ENCODE measurements at regions not wholly inside any gene's neighbourhood (a gene's known extent, or its start where the extent isn't known, plus 50 kb on each side); places are given as distances from the start of the nearest gene placed in this dataset.

DNA sequence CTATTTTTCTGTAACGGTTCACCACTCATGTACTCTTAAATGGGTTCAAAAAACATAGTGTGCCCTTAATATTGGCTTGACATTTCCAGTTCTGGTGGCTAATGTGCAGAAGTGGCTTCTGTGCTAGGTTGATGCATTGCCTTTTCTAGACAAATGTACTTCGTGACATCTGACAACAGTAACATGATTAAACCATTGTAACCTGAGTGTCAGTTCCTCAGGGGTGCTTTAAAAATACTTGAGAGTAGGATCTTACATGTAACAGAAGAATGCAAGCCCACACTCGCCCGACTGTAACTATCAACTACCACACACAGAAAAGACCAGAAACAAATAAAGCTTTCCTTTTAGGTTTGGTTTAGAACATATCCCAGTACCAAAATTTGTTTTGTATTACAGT, 393.4 kb upstream of the NFE2L3 start:
- no peak overlapping the region for H3K4me3 ChIP-seq (replicated peaks in 1 of 3)
- intact Hi-C loops (cut with DNase I), result no loop called here
- H3K27me3 ChIP-seq, result no peaks in the 10 kb centered on the region
- TF ChIP-seq, protein P1, sequence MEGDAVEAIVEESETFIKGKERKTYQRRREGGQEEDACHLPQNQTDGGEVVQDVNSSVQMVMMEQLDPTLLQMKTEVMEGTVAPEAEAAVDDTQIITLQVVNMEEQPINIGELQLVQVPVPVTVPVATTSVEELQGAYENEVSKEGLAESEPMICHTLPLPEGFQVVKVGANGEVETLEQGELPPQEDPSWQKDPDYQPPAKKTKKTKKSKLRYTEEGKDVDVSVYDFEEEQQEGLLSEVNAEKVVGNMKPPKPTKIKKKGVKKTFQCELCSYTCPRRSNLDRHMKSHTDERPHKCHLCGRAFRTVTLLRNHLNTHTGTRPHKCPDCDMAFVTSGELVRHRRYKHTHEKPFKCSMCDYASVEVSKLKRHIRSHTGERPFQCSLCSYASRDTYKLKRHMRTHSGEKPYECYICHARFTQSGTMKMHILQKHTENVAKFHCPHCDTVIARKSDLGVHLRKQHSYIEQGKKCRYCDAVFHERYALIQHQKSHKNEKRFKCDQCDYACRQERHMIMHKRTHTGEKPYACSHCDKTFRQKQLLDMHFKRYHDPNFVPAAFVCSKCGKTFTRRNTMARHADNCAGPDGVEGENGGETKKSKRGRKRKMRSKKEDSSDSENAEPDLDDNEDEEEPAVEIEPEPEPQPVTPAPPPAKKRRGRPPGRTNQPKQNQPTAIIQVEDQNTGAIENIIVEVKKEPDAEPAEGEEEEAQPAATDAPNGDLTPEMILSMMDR (IDR thresholded peaks at IDR 0.05), result no peak
- no peak for TF ChIP-seq POLR2A (IDR thresholded peaks at IDR 0.05)
- no peak overlapping the region for H3K27ac ChIP-seq
- H3K36me3 ChIP-seq, result no peaks in the 10 kb centered on the region
- H3K4me1 ChIP-seq, result peaks cover 15 to 19% of the 10 kb centered on the region in 2 donors
- WGBS, 2 donors, result 76 to 85% methylated on average over 4 of the region's 4 CpGs
- H3K9me3 ChIP-seq, result no peaks in the 10 kb centered on the region
- DNase-seq, result no peak

DNA sequence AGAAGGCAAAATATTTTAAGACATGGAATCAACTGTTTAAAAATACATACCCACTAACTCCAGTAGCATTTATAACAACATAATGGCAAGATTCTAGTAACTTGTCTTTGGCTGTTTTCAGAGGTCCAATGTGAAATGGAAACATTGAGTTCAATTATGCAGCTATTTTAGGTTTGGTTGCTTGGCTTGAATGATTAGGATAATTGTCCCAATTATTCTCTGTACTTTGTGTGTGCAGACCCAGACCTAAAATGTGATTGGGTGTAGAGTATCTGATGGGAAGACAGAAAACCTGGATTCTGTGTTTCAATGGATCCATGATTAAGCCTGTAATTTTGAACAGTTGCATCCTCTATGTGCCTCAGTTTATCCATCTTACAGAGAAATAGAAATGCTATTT, 392.7 kb upstream of the NFE2L3 start:
- intact Hi-C loops (cut with DNase I), result no loop called here
- Histone ChIP-seq H3K4me3 (replicated peaks in 1 of 3) (no peak overlapping the region), H3K36me3 (no peaks in the 10 kb centered on the region), H3K9me3 (no peaks in the 10 kb centered on the region), H3K27ac (no peak overlapping the region), H3K4me1 (peaks cover 14 to 15% of the 10 kb centered on the region in 2 donors), H3K27me3 (no peaks in the 10 kb centered on the region)
- TF ChIP-seq, protein P1 (IDR thresholded peaks at IDR 0.05), result no peak
- no peak for DNase-seq

DNA sequence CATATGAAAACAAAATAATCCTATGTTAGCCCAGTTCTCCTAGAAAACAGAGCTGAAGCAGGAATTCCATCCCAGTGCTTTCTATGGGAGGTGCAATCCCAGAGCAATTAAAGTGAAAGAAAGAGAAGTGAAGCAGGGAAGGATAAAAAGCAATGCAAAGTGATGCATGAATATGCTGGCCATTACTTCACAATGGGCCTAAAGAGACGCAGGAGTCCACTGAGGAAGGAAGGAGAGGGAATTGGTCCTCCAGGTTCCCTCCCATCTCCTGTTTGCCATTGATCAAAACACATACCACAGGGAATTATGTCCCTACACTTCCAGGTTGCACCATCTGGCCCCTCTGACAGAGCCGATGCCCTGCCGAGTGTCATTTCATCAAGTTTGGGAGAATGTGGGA, 392.2 kb upstream of the NFE2L3 start:
- intact Hi-C loops (cut with DNase I), result no loop called here
- Histone ChIP-seq H3K36me3 (no peaks in the 10 kb centered on the region), H3K27ac (no peak overlapping the region), H3K9me3 (no peaks in the 10 kb centered on the region), H3K27me3 (no peaks in the 10 kb centered on the region), H3K4me1 (peaks cover 14 to 15% of the 10 kb centered on the region in 2 donors), H3K4me3 (replicated peaks in 1 of 3) (no peak overlapping the region)
- WGBS, 2 donors, result 86 to 94% methylated on average over 3 of the region's 3 CpGs
- DNase-seq, result no peak
- TF ChIP-seq, protein P1 (IDR thresholded peaks at IDR 0.05), result no peak
- no peak for TF ChIP-seq POLR2A (IDR thresholded peaks at IDR 0.05)

DNA sequence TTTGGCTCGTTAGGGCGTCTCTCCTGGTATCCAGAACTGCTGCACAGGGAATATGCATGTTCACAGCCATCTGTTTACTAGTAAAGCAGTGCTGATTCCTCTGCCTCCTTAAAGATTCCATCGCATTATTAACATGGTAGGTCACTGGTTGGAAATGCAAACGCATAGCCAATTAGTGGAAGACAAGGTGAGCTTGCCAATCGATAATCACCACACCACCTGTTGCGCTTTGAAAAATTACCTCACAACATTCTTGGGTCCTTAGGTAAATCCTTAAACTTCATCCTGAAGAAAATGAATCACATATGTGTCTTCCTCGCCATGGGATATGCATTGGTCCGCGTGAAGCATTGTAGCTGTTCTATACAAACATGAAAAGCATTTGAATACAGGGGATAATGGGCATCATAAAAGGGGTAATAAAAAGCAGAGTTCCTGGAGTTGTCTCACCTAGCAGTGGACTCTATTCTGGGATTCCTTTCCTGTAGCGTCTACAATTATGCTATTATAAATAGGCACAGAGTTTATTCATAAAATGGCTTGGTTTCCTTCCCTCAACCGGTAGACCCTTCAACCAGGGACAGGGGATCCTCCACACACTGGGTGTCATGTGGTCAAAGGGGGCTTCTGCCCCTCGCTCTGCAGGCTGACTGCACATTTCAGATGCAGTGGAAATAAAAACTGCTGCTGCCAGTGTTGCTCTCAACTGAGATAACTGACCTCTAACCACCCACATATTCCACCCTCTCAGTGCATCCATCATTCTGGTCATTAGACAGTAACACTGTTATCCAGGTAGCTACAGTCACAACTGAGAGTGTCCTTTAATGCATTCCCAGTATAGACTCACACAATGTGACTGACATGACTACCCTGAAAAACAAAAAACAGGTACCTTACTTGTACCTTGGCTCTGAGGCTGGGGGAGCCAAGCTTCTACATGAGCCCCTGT, 389.2 kb upstream of the NFE2L3 start:
- intact Hi-C loops (cut with DNase I), result no loop called here
- TF ChIP-seq, protein P1 (IDR thresholded peaks at IDR 0.05), result no peak
- TF ChIP-seq POLR2A (IDR thresholded peaks at IDR 0.05), result no peak
- no peaks in the 10 kb centered on the region for H3K36me3 ChIP-seq
- H3K27ac ChIP-seq, result no peak overlapping the region
- H3K9me3 ChIP-seq, result no peaks in the 10 kb centered on the region
- no peak for DNase-seq
- H3K4me3 ChIP-seq (replicated peaks in 1 of 3), result no peak overlapping the region
- H3K27me3 ChIP-seq, result no peaks in the 10 kb centered on the region
- peaks cover 5 to 9% of the 10 kb centered on the region in 2 donors for H3K4me1 ChIP-seq
- 88 to 92% methylated on average over 12 of the region's 12 CpGs for WGBS, 2 donors

DNA sequence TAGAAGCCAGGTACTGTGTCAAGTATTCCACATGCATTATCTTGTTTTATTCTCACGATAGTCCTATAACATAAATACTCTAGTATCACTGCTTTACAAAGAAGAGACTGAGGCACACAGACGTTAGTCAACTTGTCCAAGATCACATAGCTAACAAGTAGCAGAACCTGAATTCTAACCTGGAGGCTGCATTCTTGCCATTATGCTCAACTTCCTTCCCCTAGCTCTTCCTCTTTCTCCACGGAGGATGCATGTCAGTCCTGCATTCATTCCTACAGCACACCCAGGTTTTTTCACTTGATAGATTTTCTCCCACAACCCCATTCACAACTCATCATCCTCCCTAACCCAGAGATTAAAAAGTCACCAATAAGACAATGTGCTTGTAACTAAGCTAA, 388.5 kb upstream of the NFE2L3 start:
- intact Hi-C loops (cut with DNase I), result no loop called here
- Histone ChIP-seq H3K36me3 (no peaks in the 10 kb centered on the region), H3K4me1 (peaks cover 3 to 7% of the 10 kb centered on the region in 2 donors), H3K27ac (no peak overlapping the region), H3K4me3 (replicated peaks in 1 of 3) (no peak overlapping the region), H3K9me3 (no peaks in the 10 kb centered on the region), H3K27me3 (no peaks in the 10 kb centered on the region)
- DNase-seq, result no peak
- no peak for TF ChIP-seq POLR2A (IDR thresholded peaks at IDR 0.05)
- TF ChIP-seq, protein P1 (IDR thresholded peaks at IDR 0.05), result no peak
- WGBS, 2 donors, result 64 to 77% methylated on average over 3 of the region's 3 CpGs
